MM.1S (cell line): ENCODE measurements at regions not wholly inside any gene's neighbourhood (a gene's known extent, or its start where the extent isn't known, plus 50 kb on each side); places are given as distances from the start of the nearest gene placed in this dataset.

Experiments used
- DNase-seq: peaks from one replicate; pipeline ENCODE4 v3.0.0-alpha.2; 2015
- H2AFZ ChIP-seq: fragments of 300-600 bp; sonication (generic); 2 replicates; pipeline ENCODE4 v1.6.0; 2016; ENCODE audit warnings: antibody characterized with exemption, low read length
- H3F3A ChIP-seq: fragments of 300-600 bp; sonication (generic); 2 replicates; pipeline ENCODE4 v1.6.1; 2016; ENCODE audit warnings: mild to moderate bottlenecking, antibody characterized with exemption, low read length, moderate library complexity, mixed read lengths; ENCODE audit not compliant: insufficient read depth
- H3K27ac ChIP-seq: fragments of 300-600 bp; sonication (generic); 2 replicates; pipeline ENCODE4 v1.5.1; 2016; ENCODE audit warnings: mild to moderate bottlenecking, low read length
- H3K27me3 ChIP-seq: fragments of 300-600 bp; sonication (generic); replicated peaks from 2 replicates; pipeline ENCODE4 v1.6.0; 2016; ENCODE audit warnings: low read length; ENCODE audit not compliant: insufficient read depth
- H3K36me3 ChIP-seq: fragments of 300-600 bp; sonication (generic); replicated peaks from 2 replicates; pipeline ENCODE4 v1.6.1; 2016; ENCODE audit warnings: mild to moderate bottlenecking, low read length, mixed read lengths; ENCODE audit not compliant: insufficient read depth
- H3K4me1 ChIP-seq: fragments of 300-600 bp; sonication (generic); 2 replicates; pipeline ENCODE4 v1.6.1; 2016; ENCODE audit warnings: low read length, mixed read lengths
- H3K4me2 ChIP-seq: fragments of 300-600 bp; sonication (generic); 2 replicates; pipeline ENCODE4 v1.6.0; 2016; ENCODE audit warnings: low read depth, low read length
- H3K4me3 ChIP-seq: fragments of 300-600 bp; sonication (generic); 2 replicates; pipeline ENCODE4 v1.5.1; 2016; ENCODE audit warnings: low read length, mixed read lengths
- H3K79me2 ChIP-seq: fragments of 300-600 bp; sonication (generic); 2 replicates; pipeline ENCODE4 v1.6.1; 2016; ENCODE audit warnings: mixed run types, low read length, mixed read lengths
- H3K9ac ChIP-seq: fragments of 300-600 bp; sonication (generic); 2 replicates; pipeline ENCODE4 v1.6.1; 2016; ENCODE audit warnings: low read length, mixed read lengths
- H3K9me2 ChIP-seq: fragments of 300-600 bp; sonication (generic); replicated peaks from 2 replicates; pipeline ENCODE4 v1.6.1; 2016; ENCODE audit warnings: mild to moderate bottlenecking, low read length, mixed read lengths; ENCODE audit not compliant: insufficient read depth
- H3K9me3 ChIP-seq: fragments of 300-600 bp; sonication (generic); replicated peaks from 2 replicates; pipeline ENCODE4 v1.6.1; 2016; ENCODE audit warnings: mild to moderate bottlenecking, low read length, mixed read lengths; ENCODE audit not compliant: insufficient read depth
- H4K20me1 ChIP-seq: fragments of 300-600 bp; sonication (generic); 2 replicates; pipeline ENCODE4 v1.6.1; 2016; ENCODE audit warnings: mild to moderate bottlenecking, low read length, moderate library complexity, mixed read lengths; ENCODE audit not compliant: insufficient read depth
- EZH2 ChIP-seq: fragments of 300-600 bp; sonication (generic); optimal IDR thresholded peaks from 2 replicates; pipeline ENCODE3; 2017; ENCODE audit warnings: low read depth, mild to moderate bottlenecking, antibody characterized with exemption, low read length, mixed read lengths
- EZH2phosphoT487 ChIP-seq: fragments of 300-600 bp; sonication (generic); IDR thresholded peaks from 2 replicates; pipeline ENCODE4 v1.6.1; 2018; ENCODE audit warnings: antibody characterized with exemption, low read length
- TF ChIP-seq, protein P1 (sequence below): fragments of 300-600 bp; sonication (generic); IDR thresholded peaks from 2 replicates; pipeline ENCODE4 v1.5.1; 2016; ENCODE audit warnings: antibody characterized with exemption, low read length, mixed read lengths

- Histone ChIP-seq H3K4me3 (no peak overlapping the region), H2AFZ (no peak overlapping the region), H3K79me2 (no peaks in the 10 kb centered on the region), H3K4me1 (no peaks in the 10 kb centered on the region), H3K4me2 (no peak overlapping the region), H3K9ac (no peak overlapping the region), H3K27ac (no peak overlapping the region), H4K20me1 (no peaks in the 10 kb centered on the region), H3K27me3 (no peaks in the 10 kb centered on the region), H3K9me2 (no peaks in the 10 kb centered on the region), H3K36me3 (no peaks in the 10 kb centered on the region), H3K9me3 (no peaks in the 10 kb centered on the region), H3F3A (no peaks in the 10 kb centered on the region)
- no peak for DNase-seq
- no peak for TF ChIP-seq EZH2
- no peak for TF ChIP-seq EZH2phosphoT487
- TF ChIP-seq, protein P1, sequence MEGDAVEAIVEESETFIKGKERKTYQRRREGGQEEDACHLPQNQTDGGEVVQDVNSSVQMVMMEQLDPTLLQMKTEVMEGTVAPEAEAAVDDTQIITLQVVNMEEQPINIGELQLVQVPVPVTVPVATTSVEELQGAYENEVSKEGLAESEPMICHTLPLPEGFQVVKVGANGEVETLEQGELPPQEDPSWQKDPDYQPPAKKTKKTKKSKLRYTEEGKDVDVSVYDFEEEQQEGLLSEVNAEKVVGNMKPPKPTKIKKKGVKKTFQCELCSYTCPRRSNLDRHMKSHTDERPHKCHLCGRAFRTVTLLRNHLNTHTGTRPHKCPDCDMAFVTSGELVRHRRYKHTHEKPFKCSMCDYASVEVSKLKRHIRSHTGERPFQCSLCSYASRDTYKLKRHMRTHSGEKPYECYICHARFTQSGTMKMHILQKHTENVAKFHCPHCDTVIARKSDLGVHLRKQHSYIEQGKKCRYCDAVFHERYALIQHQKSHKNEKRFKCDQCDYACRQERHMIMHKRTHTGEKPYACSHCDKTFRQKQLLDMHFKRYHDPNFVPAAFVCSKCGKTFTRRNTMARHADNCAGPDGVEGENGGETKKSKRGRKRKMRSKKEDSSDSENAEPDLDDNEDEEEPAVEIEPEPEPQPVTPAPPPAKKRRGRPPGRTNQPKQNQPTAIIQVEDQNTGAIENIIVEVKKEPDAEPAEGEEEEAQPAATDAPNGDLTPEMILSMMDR: no peak
Observed at GRCh38 chr16:65218348-65218747, 96.5 kb upstream of the CDH11 start.

DNA sequence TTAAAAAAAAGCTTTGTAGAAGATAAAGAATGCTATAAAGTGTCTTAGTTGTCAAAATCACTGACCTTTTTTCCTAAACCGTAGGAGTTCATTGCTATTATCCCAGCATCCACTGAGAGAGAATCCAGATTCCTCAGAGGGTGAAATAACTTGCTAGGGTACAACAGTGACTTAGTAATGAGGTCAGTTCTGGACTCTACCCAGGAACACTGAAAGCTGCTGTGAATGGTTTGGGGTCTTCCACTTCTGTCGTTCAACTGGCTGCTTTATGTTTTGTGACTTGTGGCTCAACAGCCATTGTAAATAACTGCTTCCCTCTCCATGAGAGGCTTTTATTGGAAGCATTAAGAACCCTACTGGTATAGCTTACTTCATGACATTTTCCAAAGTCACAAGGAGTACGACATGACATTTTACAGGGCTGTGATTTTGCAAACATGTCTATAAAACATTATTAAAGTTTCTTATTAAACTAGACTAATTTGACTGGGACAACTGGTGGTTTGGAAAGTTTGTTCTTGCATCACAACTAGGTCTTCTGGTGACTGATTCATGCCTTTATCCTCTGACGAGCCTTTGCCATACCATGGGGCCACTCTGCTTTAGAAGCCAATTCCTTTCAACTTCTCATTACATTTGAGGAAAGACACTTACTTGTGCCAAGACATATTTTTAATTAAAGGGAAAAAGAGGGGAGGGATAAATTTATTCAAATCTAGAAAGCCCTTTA is 92.2 kb upstream of the CDH11 start:
- no peaks in the 10 kb centered on the region for H3K9me3 ChIP-seq
- TF ChIP-seq EZH2 (no peak), EZH2phosphoT487 (no peak)
- TF ChIP-seq, protein P1: no peak
- H3K9me2 ChIP-seq: no peaks in the 10 kb centered on the region
- H4K20me1 ChIP-seq: no peaks in the 10 kb centered on the region
- H3K36me3 ChIP-seq: no peaks in the 10 kb centered on the region
- no peaks in the 10 kb centered on the region for H3F3A ChIP-seq
- H3K27me3 ChIP-seq: no peaks in the 10 kb centered on the region
- H3K79me2 ChIP-seq: no peaks in the 10 kb centered on the region
- no peak overlapping the region for H3K4me3 ChIP-seq
- no peak overlapping the region for H3K27ac ChIP-seq
- H2AFZ ChIP-seq: no peak overlapping the region
- H3K9ac ChIP-seq: no peak overlapping the region
- H3K4me1 ChIP-seq: no peaks in the 10 kb centered on the region
- DNase-seq: no peak
- H3K4me2 ChIP-seq: no peak overlapping the region

DNA sequence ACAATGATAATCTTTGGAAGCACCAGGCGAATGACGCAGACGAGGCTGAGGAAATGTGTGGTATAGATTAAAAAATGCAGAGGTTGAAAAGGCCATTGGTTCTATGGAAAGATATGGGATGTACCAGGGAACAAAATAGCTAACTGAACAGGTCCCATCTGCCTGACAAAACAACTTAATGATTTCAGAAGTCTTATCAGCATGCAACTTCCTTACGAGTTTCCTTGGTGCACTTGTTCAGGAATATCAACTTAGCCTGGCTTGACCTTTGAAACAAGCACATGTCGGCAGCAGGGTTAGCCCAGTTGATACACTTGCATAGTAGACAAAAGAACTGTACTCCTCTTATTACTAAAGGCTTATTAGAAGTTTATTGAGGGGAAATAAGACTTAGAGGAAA is 90.9 kb upstream of the CDH11 start:
- Histone ChIP-seq H3K9me2 (no peaks in the 10 kb centered on the region), H3K9me3 (no peaks in the 10 kb centered on the region), H2AFZ (no peak overlapping the region), H3K4me2 (no peak overlapping the region), H3K27me3 (no peaks in the 10 kb centered on the region), H3K4me1 (no peaks in the 10 kb centered on the region), H3K79me2 (no peaks in the 10 kb centered on the region), H3F3A (no peaks in the 10 kb centered on the region), H3K27ac (no peak overlapping the region), H3K36me3 (no peaks in the 10 kb centered on the region), H4K20me1 (no peaks in the 10 kb centered on the region), H3K4me3 (no peak overlapping the region), H3K9ac (no peak overlapping the region)
- no peak for TF ChIP-seq EZH2phosphoT487
- TF ChIP-seq, protein P1: no peak
- no peak for TF ChIP-seq EZH2
- DNase-seq: no peak
